A673 (cell line): ENCODE measurements at regions not wholly inside any gene's neighbourhood (a gene's known extent, or its start where the extent isn't known, plus 50 kb on each side); places are given as distances from the start of the nearest gene placed in this dataset.

Source experiments
- EZH2 ChIP-seq: fragments of 200-600 bp; sonication (generic); IDR thresholded peaks from 2 replicates; pipeline ENCODE4 v1.6.1; 2017; ENCODE audit warnings: borderline replicate concordance, low read depth, mild to moderate bottlenecking, mixed read lengths, antibody characterized with exemption, low read length; ENCODE audit not compliant: poor library complexity, severe bottlenecking
- TF ChIP-seq, protein P1 (sequence below): fragments of 300-800, 200-600 bp; sonication (generic); conservative IDR thresholded peaks from 2 replicates; pipeline ENCODE4 v1.5.1; 2017; ENCODE audit warnings: low read depth, mild to moderate bottlenecking, antibody characterized with exemption, low read length, moderate library complexity, mixed read lengths

DNA sequence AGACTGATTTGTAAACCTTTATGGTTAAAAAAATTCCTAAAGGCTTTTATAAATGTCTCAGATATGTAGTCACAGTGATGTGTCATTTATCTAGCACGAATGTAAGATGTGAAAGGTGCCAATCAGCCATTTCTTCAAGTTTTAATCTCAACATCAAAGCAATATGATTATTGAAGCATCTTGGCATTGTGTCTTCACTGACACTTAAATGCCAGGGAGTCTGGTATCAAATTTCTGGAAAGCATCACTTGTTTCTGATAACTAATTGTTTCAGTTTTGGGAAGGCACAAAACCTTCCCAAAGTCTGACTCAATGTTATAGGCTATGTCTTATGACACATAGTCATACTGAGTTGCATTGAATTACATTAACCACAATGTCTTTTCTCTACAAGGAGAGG is 492.0 kb upstream of the CNTNAP2 start:
- TF ChIP-seq EZH2: no peak
- TF ChIP-seq, protein P1, sequence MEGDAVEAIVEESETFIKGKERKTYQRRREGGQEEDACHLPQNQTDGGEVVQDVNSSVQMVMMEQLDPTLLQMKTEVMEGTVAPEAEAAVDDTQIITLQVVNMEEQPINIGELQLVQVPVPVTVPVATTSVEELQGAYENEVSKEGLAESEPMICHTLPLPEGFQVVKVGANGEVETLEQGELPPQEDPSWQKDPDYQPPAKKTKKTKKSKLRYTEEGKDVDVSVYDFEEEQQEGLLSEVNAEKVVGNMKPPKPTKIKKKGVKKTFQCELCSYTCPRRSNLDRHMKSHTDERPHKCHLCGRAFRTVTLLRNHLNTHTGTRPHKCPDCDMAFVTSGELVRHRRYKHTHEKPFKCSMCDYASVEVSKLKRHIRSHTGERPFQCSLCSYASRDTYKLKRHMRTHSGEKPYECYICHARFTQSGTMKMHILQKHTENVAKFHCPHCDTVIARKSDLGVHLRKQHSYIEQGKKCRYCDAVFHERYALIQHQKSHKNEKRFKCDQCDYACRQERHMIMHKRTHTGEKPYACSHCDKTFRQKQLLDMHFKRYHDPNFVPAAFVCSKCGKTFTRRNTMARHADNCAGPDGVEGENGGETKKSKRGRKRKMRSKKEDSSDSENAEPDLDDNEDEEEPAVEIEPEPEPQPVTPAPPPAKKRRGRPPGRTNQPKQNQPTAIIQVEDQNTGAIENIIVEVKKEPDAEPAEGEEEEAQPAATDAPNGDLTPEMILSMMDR: no peak
